ENCODE measurements at regions not wholly inside any gene's neighbourhood (a gene's known extent, or its start where the extent isn't known, plus 50 kb on each side); places are given as distances from the start of the nearest gene placed in this dataset.
A peak's percentile ranks its signal among the peaks of the same experiment; 100 is the strongest.

DNA sequence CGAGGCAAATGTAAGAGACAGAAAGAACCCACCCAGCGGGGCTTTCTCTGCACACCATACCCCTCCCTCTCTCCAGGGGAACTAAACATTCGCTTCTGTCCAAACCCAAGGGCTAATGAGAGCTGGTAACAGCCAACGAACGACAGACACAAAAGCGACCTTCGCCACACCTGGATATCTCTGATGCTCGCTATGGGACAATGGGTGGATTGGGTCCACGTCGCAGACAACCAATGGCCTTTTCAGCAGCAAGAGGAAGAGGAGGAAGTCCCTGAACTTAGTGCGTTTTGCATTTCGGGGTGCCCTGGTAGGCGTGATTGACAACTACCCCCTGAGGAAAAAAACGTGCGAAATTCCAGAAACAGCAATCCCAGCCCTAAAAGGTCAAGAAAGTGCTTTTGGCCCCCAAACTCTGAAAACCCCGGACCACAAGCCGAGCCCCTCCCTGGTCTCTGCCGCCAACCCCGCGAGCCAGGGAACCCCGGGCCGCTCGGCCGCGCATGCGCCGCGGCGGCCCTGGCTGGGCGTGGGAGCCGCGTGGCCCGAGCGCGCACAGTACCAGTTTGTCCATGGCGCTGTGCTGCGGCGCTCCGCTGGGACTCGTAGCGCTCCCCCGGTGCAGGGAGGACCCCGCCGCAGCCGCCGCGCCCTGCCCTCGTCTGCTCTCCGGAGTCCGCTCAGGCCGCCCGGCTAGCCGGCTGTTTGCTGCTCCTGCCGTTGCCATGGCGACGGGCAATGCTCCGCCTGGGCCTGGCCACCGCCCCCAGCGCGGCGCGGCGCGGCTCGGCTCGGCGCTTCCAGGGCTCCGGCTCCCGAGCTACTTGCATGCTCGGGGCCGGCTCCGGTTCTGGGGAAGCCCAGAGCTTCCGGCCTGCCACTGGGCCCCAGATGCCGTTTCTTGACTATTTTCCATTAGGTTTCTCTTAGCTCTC is 66.9 kb upstream of the DNAH5 start (continued):
- TF ChIP-seq, protein P1, sequence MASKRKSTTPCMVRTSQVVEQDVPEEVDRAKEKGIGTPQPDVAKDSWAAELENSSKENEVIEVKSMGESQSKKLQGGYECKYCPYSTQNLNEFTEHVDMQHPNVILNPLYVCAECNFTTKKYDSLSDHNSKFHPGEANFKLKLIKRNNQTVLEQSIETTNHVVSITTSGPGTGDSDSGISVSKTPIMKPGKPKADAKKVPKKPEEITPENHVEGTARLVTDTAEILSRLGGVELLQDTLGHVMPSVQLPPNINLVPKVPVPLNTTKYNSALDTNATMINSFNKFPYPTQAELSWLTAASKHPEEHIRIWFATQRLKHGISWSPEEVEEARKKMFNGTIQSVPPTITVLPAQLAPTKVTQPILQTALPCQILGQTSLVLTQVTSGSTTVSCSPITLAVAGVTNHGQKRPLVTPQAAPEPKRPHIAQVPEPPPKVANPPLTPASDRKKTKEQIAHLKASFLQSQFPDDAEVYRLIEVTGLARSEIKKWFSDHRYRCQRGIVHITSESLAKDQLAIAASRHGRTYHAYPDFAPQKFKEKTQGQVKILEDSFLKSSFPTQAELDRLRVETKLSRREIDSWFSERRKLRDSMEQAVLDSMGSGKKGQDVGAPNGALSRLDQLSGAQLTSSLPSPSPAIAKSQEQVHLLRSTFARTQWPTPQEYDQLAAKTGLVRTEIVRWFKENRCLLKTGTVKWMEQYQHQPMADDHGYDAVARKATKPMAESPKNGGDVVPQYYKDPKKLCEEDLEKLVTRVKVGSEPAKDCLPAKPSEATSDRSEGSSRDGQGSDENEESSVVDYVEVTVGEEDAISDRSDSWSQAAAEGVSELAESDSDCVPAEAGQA (IDR thresholded peaks at IDR 0.05; ENCODE audit: low read depth): no peak
- TF ChIP-seq, protein P1 (CRISPR knock-in tag; IDR thresholded peaks at IDR 0.05; ENCODE audit: borderline replicate concordance): no peak
- TF ChIP-seq, protein P2, sequence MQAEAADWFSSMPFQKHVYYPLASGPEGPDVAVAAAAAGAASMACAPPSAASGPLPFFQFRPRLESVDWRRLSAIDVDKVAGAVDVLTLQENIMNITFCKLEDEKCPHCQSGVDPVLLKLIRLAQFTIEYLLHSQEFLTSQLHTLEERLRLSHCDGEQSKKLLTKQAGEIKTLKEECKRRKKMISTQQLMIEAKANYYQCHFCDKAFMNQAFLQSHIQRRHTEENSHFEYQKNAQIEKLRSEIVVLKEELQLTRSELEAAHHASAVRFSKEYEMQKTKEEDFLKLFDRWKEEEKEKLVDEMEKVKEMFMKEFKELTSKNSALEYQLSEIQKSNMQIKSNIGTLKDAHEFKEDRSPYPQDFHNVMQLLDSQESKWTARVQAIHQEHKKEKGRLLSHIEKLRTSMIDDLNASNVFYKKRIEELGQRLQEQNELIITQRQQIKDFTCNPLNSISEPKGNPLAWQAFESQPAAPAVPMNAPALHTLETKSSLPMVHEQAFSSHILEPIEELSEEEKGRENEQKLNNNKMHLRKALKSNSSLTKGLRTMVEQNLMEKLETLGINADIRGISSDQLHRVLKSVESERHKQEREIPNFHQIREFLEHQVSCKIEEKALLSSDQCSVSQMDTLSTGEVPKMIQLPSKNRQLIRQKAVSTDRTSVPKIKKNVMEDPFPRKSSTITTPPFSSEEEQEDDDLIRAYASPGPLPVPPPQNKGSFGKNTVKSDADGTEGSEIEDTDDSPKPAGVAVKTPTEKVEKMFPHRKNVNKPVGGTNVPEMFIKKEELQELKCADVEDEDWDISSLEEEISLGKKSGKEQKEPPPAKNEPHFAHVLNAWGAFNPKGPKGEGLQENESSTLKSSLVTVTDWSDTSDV (CRISPR knock-in tag; IDR thresholded peaks at IDR 0.05): no peak
- no peak for TF ChIP-seq PCBP2 (optimal IDR thresholded peaks at IDR 0.05; ENCODE audit: low read depth, low read length, poor library complexity, severe bottlenecking)
- TF ChIP-seq MBNL3 (CRISPR knock-in tag; conservative IDR thresholded peaks at IDR 0.05): no peak
- TF ChIP-seq, protein P3, sequence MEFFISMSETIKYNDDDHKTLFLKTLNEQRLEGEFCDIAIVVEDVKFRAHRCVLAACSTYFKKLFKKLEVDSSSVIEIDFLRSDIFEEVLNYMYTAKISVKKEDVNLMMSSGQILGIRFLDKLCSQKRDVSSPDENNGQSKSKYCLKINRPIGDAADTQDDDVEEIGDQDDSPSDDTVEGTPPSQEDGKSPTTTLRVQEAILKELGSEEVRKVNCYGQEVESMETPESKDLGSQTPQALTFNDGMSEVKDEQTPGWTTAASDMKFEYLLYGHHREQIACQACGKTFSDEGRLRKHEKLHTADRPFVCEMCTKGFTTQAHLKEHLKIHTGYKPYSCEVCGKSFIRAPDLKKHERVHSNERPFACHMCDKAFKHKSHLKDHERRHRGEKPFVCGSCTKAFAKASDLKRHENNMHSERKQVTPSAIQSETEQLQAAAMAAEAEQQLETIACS (CRISPR knock-in tag; IDR thresholded peaks at IDR 0.05): no peak
- no peak for TF ChIP-seq ZNF782 (CRISPR knock-in tag; IDR thresholded peaks at IDR 0.05; ENCODE audit: borderline replicate concordance)
- TF ChIP-seq, protein P4, sequence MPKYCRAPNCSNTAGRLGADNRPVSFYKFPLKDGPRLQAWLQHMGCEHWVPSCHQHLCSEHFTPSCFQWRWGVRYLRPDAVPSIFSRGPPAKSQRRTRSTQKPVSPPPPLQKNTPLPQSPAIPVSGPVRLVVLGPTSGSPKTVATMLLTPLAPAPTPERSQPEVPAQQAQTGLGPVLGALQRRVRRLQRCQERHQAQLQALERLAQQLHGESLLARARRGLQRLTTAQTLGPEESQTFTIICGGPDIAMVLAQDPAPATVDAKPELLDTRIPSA (CRISPR knock-in tag; IDR thresholded peaks at IDR 0.05; ENCODE audit: borderline replicate concordance): no peak
- no peak for TF ChIP-seq SUZ12 (IDR thresholded peaks at IDR 0.05; ENCODE audit: low read depth, low read length)
- TF ChIP-seq, protein P5, sequence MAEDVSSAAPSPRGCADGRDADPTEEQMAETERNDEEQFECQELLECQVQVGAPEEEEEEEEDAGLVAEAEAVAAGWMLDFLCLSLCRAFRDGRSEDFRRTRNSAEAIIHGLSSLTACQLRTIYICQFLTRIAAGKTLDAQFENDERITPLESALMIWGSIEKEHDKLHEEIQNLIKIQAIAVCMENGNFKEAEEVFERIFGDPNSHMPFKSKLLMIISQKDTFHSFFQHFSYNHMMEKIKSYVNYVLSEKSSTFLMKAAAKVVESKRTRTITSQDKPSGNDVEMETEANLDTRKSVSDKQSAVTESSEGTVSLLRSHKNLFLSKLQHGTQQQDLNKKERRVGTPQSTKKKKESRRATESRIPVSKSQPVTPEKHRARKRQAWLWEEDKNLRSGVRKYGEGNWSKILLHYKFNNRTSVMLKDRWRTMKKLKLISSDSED (CRISPR knock-in tag; IDR thresholded peaks at IDR 0.05): no peak
- TF ChIP-seq, protein P6, sequence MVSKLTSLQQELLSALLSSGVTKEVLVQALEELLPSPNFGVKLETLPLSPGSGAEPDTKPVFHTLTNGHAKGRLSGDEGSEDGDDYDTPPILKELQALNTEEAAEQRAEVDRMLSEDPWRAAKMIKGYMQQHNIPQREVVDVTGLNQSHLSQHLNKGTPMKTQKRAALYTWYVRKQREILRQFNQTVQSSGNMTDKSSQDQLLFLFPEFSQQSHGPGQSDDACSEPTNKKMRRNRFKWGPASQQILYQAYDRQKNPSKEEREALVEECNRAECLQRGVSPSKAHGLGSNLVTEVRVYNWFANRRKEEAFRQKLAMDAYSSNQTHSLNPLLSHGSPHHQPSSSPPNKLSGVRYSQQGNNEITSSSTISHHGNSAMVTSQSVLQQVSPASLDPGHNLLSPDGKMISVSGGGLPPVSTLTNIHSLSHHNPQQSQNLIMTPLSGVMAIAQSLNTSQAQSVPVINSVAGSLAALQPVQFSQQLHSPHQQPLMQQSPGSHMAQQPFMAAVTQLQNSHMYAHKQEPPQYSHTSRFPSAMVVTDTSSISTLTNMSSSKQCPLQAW (CRISPR knock-in tag; IDR thresholded peaks at IDR 0.05): no peak
- TF ChIP-seq STAT5B (CRISPR knock-in tag; IDR thresholded peaks at IDR 0.05): no peak
- TF ChIP-seq GATAD1 (CRISPR knock-in tag; IDR thresholded peaks at IDR 0.05): no peak
- TF ChIP-seq ZSCAN22 (CRISPR knock-in tag; IDR thresholded peaks at IDR 0.05): no peak
- TF ChIP-seq TEAD3 (CRISPR knock-in tag; optimal IDR thresholded peaks at IDR 0.05; ENCODE audit: borderline replicate concordance): peak; percentile 15

Measured in HepG2 (cell line).